ENCODE measurements at regions not wholly inside any gene's neighbourhood (a gene's known extent, or its start where the extent isn't known, plus 50 kb on each side); places are given as distances from the start of the nearest gene placed in this dataset.
A peak's percentile ranks its signal among the peaks of the same experiment; 100 is the strongest.
"Not testable (repeated sequence)": the region's sequence is repeated elsewhere in the genome, so short reads cannot be mapped to it uniquely, and the experiment has no call there.

DNA sequence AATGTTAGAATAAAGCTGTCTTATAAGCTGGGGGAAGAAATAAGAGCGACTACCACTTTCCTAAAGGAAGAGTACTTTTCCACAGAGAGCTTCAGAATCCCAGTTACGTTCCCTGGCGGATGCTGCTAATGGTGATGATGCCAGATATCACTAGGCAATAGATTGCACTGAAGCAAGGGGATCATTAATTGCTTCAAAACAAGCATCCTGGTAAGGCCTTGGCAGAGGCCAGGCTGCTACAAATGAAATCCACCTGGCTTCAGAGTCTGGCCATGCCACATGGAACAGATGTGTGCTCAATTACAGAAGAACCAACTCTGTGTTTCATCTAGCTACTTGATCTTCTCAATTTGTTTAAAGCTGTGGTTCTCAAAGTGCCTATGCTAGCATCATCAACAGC, 129.2 kb upstream of the IL12A start:
- no peak for DNase-seq

DNA sequence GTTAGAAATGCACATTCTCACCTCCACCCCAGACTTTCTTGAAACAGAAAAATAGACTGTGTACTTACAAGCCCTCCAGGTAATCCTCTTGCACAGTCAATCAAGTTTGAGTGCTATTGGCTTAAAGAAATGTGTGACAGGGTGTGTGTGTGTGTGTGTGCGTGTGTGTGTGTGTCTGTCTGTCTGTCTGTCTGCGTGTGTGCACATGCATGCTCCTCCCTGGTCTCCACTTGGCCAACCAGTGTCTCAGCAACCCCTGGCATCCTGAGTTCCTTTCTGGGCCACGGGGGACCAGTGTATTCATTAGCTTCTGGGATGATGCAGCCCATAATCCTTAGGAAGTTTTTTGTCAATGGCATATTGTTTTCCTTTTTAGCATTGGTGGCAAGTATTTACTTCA, 128.8 kb upstream of the IL12A start:
- no peak for DNase-seq

DNA sequence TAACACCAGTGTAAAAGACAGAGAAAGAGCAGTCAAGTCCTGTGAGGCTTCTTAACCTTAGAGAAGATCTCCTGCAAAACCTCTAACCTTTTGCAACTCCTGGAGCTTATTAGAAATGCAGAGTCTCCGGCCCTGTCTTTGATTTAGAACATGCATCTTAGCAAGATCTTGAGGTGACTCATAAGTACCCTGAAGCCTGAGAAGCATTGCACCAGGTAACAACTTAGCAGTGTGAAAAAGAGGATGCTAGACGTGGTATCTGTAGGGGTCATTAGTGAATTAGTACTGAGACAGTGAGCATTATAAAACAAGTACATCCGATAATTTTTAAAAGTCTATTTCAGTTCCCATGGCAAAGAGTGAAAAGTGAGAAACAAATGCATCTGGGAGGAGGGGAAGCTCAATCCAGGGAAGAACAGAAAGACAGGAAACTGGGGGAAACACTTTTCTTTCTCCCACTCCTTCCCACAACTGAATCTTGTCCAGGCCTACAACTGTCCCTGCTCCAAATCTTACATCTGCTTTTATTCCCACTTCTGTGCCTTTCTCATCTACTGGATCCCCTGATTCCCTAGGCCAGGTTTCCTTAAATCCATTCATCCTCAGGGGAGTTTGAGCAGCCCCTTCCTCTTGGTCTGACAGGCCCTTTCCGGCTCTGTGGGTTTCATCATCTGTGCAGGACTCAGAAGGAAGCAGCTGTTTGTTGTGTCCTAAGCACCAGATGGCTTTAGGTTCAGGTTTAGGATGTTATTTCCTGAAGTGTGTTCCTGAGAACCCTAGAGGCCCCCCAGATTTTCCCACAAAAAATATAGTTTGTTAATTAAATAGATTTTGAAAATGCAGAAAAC, 128.1 kb upstream of the IL12A start:
- no peak for DNase-seq

DNA sequence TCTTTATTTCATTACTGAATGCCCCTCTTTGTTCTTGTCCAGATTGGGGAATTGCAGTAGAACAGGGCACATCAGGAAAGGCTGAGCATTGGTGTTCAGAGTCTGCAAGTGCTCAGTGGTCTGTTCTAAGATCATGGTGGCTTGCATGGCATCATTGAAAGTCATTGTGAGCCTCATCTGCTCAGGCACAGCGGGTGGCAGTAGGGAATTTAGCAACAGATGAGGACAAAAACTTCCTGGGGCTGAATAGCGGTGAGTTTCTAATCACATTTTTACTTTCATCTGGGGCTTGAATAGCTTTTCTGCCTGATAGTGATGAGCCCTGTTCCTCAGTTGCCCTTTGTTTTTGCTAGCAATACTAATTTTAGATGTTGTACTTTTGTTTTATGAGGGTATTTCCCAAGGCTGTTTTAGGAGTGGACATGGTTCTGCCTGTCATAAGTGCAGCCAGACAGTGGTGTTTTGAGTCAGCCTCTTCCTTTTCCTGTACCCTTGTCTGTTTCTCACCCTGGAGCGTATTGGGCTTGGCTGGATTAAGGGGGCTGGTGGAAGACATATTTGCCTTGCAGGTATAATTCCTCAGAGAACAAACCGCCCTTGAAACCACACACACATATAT, 127.2 kb upstream of the IL12A start:
- DNase-seq = no peak

DNA sequence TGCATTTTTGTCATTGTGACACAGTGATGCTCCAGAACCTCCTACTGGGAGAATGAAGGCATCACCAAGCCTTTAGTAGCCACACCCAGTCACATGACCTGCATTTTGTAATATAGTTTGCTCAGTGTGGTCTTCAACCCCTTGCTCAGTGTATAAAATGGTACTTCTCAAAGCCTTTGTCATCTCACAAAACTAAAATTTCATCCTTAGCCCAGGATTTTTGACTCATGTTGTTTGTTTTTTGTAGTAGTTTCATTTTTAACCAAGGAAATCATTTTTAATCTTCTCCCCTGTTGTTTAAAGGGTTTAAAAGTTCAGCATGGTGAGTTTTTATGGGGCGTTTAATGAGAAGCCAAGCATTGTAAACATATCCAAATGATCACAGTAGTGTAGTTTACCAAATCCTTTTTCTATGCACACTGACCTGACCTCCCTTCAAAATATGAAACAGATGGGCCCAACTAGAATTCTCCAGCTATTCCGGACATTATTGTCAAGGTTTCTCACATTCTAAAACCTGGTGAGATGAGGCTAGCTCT, 123.5 kb upstream of the IL12A start:
- DNase-seq = no peak

DNA sequence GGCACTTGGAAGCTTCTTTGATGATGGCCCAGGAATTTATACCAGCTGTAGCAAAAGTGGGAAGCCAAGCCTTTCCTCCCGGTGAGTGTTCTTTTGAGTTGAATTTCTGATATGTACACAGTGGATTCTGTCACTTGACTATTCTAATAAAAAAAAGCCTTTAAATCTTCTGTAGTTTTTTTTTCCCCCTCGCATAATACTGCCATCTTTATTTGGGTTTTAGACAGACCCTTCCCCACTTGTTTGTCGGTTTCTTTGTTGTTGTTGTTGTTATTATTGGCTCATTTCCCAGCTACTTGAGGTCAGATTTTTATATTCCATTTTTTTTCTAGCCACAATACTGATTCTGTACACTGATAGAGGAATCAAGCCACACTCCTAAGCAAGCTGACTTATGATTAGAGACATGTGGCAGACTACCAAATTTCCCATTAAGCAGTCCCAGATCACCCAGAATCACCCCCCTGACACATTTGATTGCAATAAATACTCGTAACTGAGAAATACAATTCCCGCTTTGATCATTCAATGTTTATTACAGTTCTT, 122.4 kb upstream of the IL12A start:
- no peak for DNase-seq

DNA sequence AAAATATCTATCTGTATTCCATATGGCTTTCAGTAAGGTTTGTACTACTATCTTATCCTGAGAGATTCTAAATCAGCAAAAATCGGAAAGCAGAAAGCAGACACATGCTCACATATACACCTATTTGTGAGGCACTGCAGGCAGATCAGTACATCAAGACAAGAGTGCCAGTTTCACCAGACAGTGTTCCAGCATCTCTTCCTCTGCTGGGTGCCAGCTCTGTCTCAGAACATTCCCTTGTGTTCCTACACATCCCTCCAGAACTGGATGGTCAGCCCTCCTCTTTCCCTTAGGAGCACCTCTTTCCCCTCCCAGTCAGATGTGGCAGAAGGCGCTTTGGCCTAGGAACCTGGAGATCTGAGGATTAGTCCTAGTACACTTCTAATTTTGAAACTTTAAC, 121.3 kb upstream of the IL12A start:
- DNase-seq = no peak

DNA sequence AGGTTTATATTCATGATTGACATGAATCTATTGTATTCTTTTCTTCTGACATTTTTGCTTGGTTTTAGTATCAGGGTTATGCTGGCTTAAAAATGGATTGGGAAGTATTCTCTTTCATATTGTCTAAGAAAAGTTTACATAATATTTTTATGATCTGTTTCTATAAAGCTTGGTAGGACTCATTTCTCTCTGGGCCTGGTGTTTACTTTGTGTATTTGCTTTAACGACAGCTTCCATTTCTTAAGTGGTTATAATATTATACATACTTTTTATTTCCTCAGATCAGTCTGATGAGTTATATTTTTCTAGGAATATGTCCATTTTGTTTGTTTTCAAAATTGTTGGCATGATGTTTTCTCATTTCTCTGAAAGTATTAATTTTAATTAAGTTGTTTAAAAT, 117.9 kb upstream of the IL12A start:
- no peak for DNase-seq

DNA sequence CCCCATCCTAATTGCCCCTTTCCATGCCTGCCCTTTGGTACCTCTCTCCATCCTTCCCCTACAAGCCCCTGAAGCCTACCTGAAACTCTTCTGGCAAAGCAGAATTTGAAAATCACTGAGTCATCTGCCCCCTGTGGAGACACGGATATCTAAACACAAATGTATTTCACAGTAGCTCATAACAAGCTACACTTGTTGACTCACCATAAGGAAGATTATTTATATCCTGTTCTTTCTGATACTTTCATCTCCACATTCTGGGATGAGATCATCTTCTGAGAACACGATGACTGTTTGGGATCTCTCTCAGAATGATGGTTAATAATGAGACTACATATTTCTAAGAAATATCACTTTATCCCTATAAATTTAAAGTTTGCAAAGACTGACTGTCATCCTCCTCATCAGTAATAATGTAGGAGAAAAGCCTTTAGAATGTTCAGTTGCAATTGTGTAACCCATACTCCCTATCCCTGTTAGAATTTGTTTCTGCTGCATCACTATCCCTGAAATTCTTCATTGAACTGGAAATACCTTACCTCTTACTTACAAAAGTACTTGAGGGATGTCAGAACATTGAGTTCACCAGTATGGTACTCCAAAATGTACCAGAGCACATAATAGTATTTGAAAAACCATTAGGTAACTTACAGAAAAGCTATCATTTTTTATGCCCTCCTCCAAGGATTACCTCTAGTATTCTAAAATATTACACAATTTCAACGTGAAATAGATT, 116.1 kb upstream of the IL12A start:
- no peak for DNase-seq

DNA sequence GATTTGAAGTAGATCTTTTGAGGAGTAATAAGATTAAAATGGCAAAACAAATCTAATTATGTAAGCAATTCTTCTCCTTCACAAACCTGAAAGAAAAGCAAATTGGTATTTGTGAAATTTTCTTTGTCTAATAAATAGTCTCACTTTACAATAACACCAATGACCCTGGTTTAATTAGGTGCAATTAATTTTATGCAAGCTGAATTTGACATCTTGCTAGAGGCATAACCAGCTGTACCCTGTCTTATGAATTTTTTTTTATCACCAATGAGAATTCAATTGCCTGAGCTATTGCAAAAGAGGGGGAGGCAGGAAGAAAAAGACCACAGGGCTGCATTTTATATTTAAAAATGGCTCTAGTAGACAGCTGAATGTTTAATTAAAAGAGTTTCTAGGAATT, 113.5 kb upstream of the IL12A start:
- DNase-seq = no peak

DNA sequence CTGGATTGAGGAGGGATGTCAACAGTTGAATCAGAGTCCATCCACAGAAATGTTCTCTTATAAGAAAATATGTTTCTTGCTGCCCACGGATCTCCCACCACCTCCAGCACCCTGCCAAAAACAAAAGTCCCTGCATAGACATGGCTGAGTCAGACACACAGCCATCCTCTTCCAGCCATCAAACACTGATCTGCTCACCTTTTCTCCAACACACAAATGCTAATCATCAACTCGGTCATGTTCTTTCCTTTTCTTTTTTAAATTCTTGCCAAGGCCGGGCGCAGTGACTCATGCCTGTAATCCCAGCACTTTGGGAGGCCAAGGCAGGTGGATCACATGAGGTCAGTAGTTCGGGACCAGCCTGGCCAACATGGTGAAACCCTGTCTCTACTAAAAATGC, 110.7 kb upstream of the IL12A start:
- no peak for DNase-seq

DNA sequence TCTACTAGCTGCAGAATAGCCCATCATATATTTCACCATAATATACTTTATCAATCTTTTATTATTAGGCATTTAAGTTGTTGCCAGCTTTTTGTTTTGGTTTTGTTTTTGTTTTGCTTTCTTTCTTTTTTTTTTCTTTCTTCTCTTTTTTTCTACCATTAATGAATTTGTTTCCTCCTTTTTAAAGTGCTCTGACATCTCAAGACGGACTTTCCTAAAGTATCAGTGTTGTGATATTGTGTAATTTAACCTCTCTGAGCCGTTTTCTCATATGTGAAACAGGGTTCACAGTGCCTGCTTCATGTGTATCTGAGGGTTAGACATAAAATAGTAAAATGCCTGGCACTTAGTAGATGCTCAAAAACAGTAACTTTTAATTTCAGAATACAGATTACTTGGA, 109.5 kb upstream of the IL12A start:
- no peak for DNase-seq

DNA sequence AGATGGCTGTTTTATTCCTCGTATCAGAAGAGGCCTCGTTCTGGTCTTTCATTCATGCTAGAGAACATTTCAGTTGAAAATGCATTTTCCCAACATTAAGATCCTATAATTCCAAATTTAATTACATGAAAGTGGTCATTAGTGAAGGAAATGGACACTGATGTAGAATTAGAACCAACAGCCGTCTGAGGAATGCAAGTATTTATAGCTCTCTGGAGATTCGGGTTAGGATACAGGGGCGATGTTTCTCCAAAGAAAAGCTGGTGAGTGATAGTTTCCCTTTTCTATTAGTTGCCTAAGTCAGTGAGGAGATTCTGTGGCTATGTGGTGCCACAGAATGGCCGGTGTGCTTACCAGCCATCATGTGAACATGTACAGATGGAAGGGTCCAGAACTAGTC, 109.0 kb upstream of the IL12A start:
- DNase-seq = no peak

DNA sequence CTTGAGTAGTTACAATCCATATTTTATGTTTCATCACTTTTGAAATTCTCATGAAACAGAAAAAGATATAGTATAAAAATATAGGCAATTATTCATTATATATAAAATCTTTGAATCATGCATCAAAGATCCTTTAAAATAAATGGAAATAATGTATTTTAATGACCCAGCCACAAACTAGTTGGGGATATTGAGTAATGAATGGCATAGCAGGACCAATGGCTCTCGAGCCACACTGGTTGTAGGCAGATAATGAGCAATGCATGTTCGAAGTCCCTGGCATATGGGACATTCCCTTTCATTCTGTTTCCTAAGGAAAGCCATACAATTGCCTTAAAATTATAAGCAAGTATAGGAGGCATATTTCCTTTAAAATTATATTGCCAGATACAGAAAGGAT, 107.4 kb upstream of the IL12A start:
- no peak for DNase-seq

DNA sequence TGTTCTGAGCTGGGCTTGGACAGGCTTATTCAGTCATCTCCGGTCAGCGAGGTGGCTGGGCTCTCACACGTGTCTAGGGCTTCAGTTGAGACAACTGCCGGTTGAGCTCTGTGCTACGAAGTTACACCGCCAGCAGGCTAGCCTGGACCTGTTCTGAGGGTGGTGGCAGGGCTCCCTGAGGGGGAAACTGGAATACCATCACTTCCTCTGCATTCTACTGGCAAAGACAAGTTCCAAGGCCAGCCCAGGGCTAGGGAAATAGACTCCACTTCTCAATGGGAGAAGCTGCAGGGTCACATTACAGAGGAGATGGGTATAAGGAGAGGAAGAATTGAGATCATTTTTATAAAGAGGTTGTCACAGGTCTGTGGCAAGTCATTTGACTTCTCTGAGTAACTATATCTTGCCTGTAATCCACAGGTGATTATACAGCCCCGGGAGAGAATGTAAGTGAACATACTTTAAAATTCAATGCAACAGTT, 106.8 kb upstream of the IL12A start:
- DNase-seq = no peak

DNA sequence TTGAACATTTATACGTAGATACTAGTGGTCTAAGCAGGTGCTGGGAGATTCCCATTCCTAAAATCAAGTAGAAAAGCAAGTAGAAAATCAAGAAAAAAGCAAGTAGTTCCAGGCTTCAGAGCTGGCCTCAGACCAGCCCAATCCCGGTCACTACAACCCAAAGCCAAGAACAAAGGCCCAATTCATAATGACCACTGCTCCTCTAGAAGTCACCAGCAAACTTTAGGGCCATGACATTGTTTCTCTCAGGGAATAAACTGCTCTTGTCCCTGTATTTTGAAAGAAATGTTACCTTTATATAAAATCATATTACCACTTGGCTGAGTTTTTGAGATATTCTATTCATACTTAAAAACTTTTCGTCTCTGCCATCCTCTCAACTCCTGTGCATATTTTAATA, 106.3 kb upstream of the IL12A start:
- DNase-seq = no peak

DNA sequence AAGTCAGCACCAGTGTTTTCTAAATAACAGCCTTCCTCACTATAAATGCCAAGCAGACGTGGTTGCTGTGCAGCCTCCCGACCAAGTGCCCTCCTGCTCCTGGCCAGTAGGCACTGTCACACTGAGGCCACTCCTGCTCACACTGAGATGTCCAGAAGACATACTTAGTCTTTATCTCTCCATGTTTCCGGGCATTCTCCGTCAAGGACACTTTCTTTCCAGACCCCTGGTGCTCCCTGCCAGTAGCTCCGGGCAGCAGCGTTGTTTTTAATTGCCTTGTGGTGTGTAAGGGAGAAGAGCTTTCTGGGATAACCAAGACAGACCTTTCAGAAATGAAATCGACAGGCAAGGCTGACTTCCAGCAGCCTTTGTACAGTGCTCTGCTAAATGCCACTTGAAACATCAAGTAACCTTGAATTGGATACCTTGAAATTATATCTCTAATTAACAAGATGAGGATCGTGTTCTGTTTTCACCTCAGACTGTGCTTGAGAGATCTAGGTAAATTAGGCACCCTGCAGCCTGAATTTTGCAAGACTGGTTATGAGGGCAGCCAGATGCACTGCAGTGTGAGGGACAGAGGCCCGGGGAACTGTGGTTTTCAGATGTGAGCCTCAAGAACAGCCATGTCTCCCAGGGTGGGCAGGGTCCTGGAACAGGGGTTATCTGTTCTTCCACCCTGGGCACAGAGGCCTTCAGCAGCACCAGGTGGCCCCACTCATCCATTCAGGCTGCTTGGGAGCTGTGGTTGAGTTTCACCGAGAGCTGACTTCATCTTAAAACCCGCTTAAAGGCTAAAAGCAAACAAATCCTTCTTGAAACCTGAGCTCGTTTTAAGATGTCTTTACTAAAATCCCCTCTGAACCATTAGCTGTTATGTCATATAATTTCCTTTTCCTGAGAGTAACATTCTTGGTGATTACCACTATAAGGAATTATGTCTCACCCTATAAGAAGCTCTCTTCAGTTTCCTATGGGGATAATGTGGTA, 105.5 kb upstream of the IL12A start:
- DNase-seq = no peak

DNA sequence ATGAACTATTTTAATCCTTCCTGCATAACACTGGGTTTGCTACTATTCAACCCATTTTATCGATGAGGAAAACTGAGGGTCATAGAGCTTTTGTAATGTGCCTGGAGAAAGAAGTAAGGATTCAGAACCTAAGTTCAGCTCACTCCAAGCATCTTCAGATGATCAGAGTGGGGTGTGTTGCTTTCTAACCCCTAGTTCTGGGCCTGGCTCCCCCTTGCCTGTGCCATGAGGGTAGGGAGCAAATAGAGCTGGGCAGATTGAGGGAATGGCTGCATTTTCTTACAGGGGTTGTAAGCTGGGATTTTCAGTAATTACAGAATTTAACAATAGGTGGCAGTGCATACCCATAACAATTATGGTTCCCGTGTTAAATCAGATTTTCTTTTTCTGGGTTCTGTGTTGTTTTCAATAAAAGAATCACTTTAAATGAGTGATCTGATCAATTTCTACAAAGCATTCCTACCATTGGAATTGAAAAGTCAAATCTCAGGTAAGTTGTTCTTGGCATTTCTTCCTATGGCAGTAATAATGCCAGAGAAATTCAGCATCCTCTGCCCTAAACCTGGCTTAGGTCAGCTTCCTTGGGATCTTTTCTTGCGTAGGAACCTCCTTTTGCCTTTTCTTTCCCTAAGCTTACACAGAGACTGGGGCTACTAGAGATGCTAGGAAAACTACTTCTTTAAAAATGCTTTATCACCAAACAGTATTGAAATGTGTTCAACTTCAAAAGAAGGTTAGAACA, 103.8 kb upstream of the IL12A start:
- DNase-seq = peak; percentile 16

DNA sequence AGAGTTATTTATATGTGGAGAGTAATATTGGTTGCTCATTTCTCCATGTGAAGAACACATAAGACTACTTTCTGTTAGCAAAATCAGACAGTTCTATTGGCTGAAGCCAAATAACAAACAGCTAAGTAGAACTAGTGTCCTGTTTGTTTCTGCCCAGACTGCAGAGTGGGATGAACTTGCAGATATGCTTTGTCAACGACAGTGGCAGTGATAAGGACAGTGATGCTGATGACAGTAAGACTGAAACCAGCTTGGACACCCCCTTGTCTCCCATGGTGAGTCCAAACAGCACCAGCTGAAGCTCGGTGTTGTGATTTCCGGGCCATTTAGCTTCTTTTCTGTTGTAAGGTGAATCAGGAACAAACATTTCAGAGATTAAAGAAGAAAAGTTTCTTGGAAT, 102.6 kb upstream of the IL12A start:
- no peak for DNase-seq

DNA sequence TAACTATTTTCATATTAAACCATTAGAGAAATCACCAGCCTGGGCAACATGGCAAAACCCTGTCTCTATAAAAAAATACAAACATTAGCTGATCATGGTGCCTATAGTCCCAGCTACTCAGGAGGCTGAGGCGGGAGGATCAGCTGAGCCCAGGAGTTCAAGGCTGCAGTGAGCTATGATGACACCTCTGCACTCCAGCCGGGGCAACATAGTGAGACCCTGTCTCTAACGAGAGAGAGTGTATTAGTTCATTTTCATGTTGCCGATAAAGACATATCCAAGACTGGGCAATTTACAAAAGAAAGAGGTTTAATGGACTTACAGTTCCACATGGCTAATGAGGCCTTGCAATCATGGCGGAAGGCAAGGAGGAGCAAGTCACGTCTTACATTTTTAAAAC, 102.1 kb upstream of the IL12A start:
- DNase-seq = not testable (repeated sequence)

DNA sequence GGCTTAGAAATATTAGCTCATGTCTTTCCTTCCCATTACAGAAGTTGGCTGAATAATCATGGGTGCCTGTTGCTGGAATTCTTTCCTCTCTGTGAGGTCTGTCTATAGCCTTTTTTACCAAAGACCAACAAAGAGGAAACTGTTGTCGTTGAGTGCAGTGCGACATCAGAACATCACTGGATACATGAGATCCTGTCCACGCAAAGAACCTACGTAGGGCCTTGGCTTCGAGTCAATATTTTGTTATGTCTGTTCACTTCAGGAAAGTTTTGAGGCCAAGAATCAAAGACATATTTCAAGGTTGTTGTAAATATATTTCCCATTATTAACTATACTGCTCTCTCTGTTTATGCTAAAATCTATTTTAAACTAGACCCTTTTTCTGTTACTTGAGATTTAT, 101.5 kb upstream of the IL12A start:
- DNase-seq = no peak
